ENCODE measurements at regions not wholly inside any gene's neighbourhood (a gene's known extent, or its start where the extent isn't known, plus 50 kb on each side); places are given as distances from the start of the nearest gene placed in this dataset.

- TF ChIP-seq POLR2AphosphoS5 (IDR thresholded peaks at IDR 0.05; ENCODE audit: low read depth, low read length) (no peak), CTCF (IDR thresholded peaks at IDR 0.05) (no peak), TAF1 (IDR thresholded peaks at IDR 0.05; ENCODE audit: borderline replicate concordance, low read depth, low read length) (no peak), USF1 (IDR thresholded peaks at IDR 0.05; ENCODE audit: borderline replicate concordance, low read depth) (no peak), NFIC (IDR thresholded peaks at IDR 0.05; ENCODE audit: borderline replicate concordance) (no peak), CHD2 (IDR thresholded peaks at IDR 0.05; ENCODE audit: low read length, partially characterized antibody) (no peak), ELF1 (IDR thresholded peaks at IDR 0.05) (no peak), RAD21 (IDR thresholded peaks at IDR 0.05; ENCODE audit: low read length) (no peak), REST (IDR thresholded peaks at IDR 0.05; ENCODE audit: low read depth, low read length) (no peak), MAX (IDR thresholded peaks at IDR 0.05; ENCODE audit: low read depth) (no peak)
Observed at GRCh38 chr13:30126903-30127428, 180.4 kb downstream of the KATNAL1 start.

Measured in SK-N-SH (cell line).